Astrocyte (in vitro differentiated cells and primary cell): ENCODE measurements at regions not wholly inside any gene's neighbourhood (a gene's known extent, or its start where the extent isn't known, plus 50 kb on each side); places are given as distances from the start of the nearest gene placed in this dataset.

Source experiments
- CTCF ChIP-seq: IDR thresholded peaks from 2 replicates; pipeline ENCODE4 v1.5.1; 2011; ENCODE audit warnings: low read depth, mild to moderate bottlenecking, inconsistent platforms, low read length, moderate library complexity; ENCODE audit not compliant: insufficient read depth
- EZH2 ChIP-seq: IDR thresholded peaks from 2 replicates; pipeline ENCODE4 v1.6.1; 2012; ENCODE audit warnings: mild to moderate bottlenecking, low read length, inconsistent platforms; ENCODE audit not compliant: insufficient read depth

GRCh38 chr6:143620447-143620846 lies 57.3 kb upstream of the PHACTR2 start:
- no peak for TF ChIP-seq CTCF
- TF ChIP-seq EZH2, result no peak
